ENCODE measurements at regions not wholly inside any gene's neighbourhood (a gene's known extent, or its start where the extent isn't known, plus 50 kb on each side); places are given as distances from the start of the nearest gene placed in this dataset.

- TF ChIP-seq CTCF (IDR thresholded peaks at IDR 0.05) (no peak), POLR2A (IDR thresholded peaks at IDR 0.05) (no peak)
Observed at GRCh38 chr13:50672025-50672424, 171.5 kb downstream of the DLEU7 start.
